CD14-positive monocyte (primary cell): ENCODE measurements at regions not wholly inside any gene's neighbourhood (a gene's known extent, or its start where the extent isn't known, plus 50 kb on each side); places are given as distances from the start of the nearest gene placed in this dataset.
"Not testable (repeated sequence)": the region's sequence is repeated elsewhere in the genome, so short reads cannot be mapped to it uniquely, and the experiment has no call there.

Experiments
- DNase-seq, 3 donors: peaks; one replicate each; pipeline ENCODE4 v3.0.0-alpha.2; 2011 to 2022
- H2AFZ ChIP-seq: 2 replicates; pipeline ENCODE4 v1.6.0; 2012; ENCODE audit warnings: mild to moderate bottlenecking, low read depth, low read length, inconsistent platforms; ENCODE audit not compliant: insufficient read depth, poor library complexity, severe bottlenecking
- H3K27ac ChIP-seq, 2 donors: 1 replicate in 1 of 2; 2 replicates in 1 of 2; pipeline ENCODE4 v1.5.1; 2012 to 2013; ENCODE audit warnings: low read length in 2 of 2, control low read depth in 1 of 2, inconsistent platforms in 1 of 2, low read depth in 1 of 2, mild to moderate bottlenecking in 1 of 2
- H3K27me3 ChIP-seq, 2 donors: one replicate each; pipeline versions ENCODE4 v1.6.0 to v1.6.1; 2011 to 2013; ENCODE audit warnings: low read length in 2 of 2; ENCODE audit not compliant: control insufficient read depth in 2 of 2, insufficient read depth in 2 of 2
- H3K36me3 ChIP-seq, 2 donors: replicated peaks in 1 of 2; 1 replicate in 1 of 2; 2 replicates in 1 of 2; pipeline versions ENCODE4 v1.5.1 to v1.6.1; 2012 to 2013; ENCODE audit warnings: low read length in 2 of 2, control low read depth in 1 of 2, inconsistent platforms in 1 of 2, mild to moderate bottlenecking in 1 of 2; ENCODE audit not compliant: insufficient read depth in 2 of 2, control insufficient read depth in 1 of 2
- H3K4me1 ChIP-seq, 2 donors: 1 replicate in 1 of 2; 2 replicates in 1 of 2; pipeline versions ENCODE4 v1.5.1 to v1.6.1; 2012 to 2013; ENCODE audit warnings: low read length in 2 of 2, control low read depth in 1 of 2, inconsistent platforms in 1 of 2, mild to moderate bottlenecking in 1 of 2, moderate library complexity in 1 of 2; ENCODE audit not compliant: insufficient read depth in 2 of 2, control insufficient read depth in 1 of 2
- H3K4me2 ChIP-seq: replicated peaks from 2 replicates; pipeline ENCODE3; 2012; ENCODE audit warnings: low read length, moderate library complexity, mild to moderate bottlenecking; ENCODE audit not compliant: poor library complexity, severe bottlenecking; ENCODE audit errors: extremely low read depth
- H3K4me3 ChIP-seq, 3 experiments: fragments of 200-600 bp in 1 of 3; sonication (generic) in 1 of 3; replicated peaks in 1 of 3; 1 replicate in 2 of 3; 2 replicates in 1 of 3; pipeline ENCODE4 v1.5.1; 2011 to 2013; ENCODE audit warnings: low read length in 3 of 3, mild to moderate bottlenecking in 3 of 3, control low read depth in 2 of 3, low read depth in 2 of 3, inconsistent platforms in 1 of 3, moderate library complexity in 1 of 3
- H3K79me2 ChIP-seq: 2 replicates; pipeline ENCODE4 v1.6.0; 2012; ENCODE audit warnings: mild to moderate bottlenecking, control low read depth, inconsistent platforms, low read length, moderate library complexity; ENCODE audit not compliant: insufficient read depth
- H3K9ac ChIP-seq: 2 replicates; pipeline ENCODE4 v1.6.0; 2017; ENCODE audit warnings: low read length, mild to moderate bottlenecking; ENCODE audit not compliant: insufficient read depth, poor library complexity, severe bottlenecking
- H3K9me3 ChIP-seq, 2 donors: replicated peaks in 1 of 2; 1 replicate in 1 of 2; 2 replicates in 1 of 2; pipeline versions ENCODE4 v1.5.1 to v1.6.1; 2012 to 2013; ENCODE audit warnings: low read length in 2 of 2, control low read depth in 1 of 2; ENCODE audit not compliant: control insufficient read depth in 1 of 2, insufficient read depth in 1 of 2
- H4K20me1 ChIP-seq: 2 replicates; pipeline ENCODE4 v1.6.0; 2012; ENCODE audit warnings: mild to moderate bottlenecking, low read length, control low read depth, moderate library complexity; ENCODE audit not compliant: insufficient read depth
- H3K27ac Mint-ChIP-seq, 7 donors: one replicate each; pipeline ENCODE4 v1.8.0; 2020; ENCODE audit warnings: mild to moderate bottlenecking in 7 of 7, mixed read lengths in 7 of 7, moderate library complexity in 6 of 7, inconsistent platforms in 2 of 7
- H3K27me3 Mint-ChIP-seq, 3 donors: one replicate each; pipeline ENCODE4 v1.8.0; 2021 to 2022; ENCODE audit warnings: low read depth in 3 of 3, mild to moderate bottlenecking in 3 of 3, mixed read lengths in 3 of 3, moderate library complexity in 3 of 3, inconsistent platforms in 1 of 3
- H3K36me3 Mint-ChIP-seq, 2 donors: one replicate each; pipeline ENCODE4 v1.8.0; 2020; ENCODE audit warnings: mixed read lengths in 2 of 2, inconsistent platforms in 1 of 2, mild to moderate bottlenecking in 1 of 2
- H3K4me1 Mint-ChIP-seq: one replicate; pipeline ENCODE4 v1.8.0; 2020; ENCODE audit warnings: mild to moderate bottlenecking, mixed read lengths
- H3K4me3 Mint-ChIP-seq, 2 donors: one replicate each; pipeline ENCODE4 v1.8.0; 2020; ENCODE audit warnings: mild to moderate bottlenecking in 2 of 2, mixed read lengths in 2 of 2, moderate library complexity in 1 of 2
- H3K9me3 Mint-ChIP-seq, 7 donors: one replicate each; pipeline ENCODE4 v1.8.0; 2020 to 2022; ENCODE audit warnings: mixed read lengths in 7 of 7, mild to moderate bottlenecking in 6 of 7, moderate library complexity in 6 of 7, inconsistent platforms in 2 of 7
- WGBS: methylation state at CpG from one replicate; pipeline ENCODE4 v1.1.5; 2013; ENCODE audit warnings: missing lambda C conversion rate; ENCODE audit not compliant: insufficient coverage; 5-methylcytosine and 5-hydroxymethylcytosine counted together
- intact Hi-C, 2 donors: fragments of 100-400 bp; cut with micrococcal nuclease; formaldehyde crosslinking; loops; one replicate each; pipeline versions ENCODE4 v1.15.0 to v1.15.1; 2023
- TF ChIP-seq, protein P1 (sequence below): fragments of 200-600 bp; IDR thresholded peaks from one replicate; pipeline ENCODE4 v1.8.0; 2022; ENCODE audit warnings: antibody characterized with exemption, mild to moderate bottlenecking

- TF ChIP-seq, protein P1, sequence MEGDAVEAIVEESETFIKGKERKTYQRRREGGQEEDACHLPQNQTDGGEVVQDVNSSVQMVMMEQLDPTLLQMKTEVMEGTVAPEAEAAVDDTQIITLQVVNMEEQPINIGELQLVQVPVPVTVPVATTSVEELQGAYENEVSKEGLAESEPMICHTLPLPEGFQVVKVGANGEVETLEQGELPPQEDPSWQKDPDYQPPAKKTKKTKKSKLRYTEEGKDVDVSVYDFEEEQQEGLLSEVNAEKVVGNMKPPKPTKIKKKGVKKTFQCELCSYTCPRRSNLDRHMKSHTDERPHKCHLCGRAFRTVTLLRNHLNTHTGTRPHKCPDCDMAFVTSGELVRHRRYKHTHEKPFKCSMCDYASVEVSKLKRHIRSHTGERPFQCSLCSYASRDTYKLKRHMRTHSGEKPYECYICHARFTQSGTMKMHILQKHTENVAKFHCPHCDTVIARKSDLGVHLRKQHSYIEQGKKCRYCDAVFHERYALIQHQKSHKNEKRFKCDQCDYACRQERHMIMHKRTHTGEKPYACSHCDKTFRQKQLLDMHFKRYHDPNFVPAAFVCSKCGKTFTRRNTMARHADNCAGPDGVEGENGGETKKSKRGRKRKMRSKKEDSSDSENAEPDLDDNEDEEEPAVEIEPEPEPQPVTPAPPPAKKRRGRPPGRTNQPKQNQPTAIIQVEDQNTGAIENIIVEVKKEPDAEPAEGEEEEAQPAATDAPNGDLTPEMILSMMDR = no peak
- Mint-ChIP-seq H3K27ac (no peak overlapping the region), H3K36me3 (no peaks in the 10 kb centered on the region), H3K27me3 (peaks cover 0 to 3% (median 0%) of the 10 kb centered on the region in 3 donors), H3K4me1 (no peaks in the 10 kb centered on the region), H3K9me3 (peaks cover 0 to 4% (median 2%) of the 10 kb centered on the region in 7 donors), H3K4me3 (no peak overlapping the region)
- no peaks in the 10 kb centered on the region for H3K27me3 ChIP-seq
- H3K9me3 ChIP-seq = no peaks in the 10 kb centered on the region
- H3K27ac ChIP-seq = no peak overlapping the region
- no peak overlapping the region for H3K9ac ChIP-seq
- no peaks in the 10 kb centered on the region for H3K79me2 ChIP-seq
- H3K4me3 ChIP-seq = no peak overlapping the region
- WGBS = 100% methylated on average over 1 of the region's 1 CpG
- no peak overlapping the region for H2AFZ ChIP-seq
- no peaks in the 10 kb centered on the region for H4K20me1 ChIP-seq
- H3K4me2 ChIP-seq = no peak overlapping the region
- intact Hi-C loops = no loop called here
- no peaks in the 10 kb centered on the region for H3K36me3 ChIP-seq
- no peak for DNase-seq
- no peaks in the 10 kb centered on the region for H3K4me1 ChIP-seq
These were observed 80.7 kb upstream of the DIAPH3 start for GRCh38 chr13:60244381-60244780.

- H2AFZ ChIP-seq, H3K9ac ChIP-seq, H3K4me3 Mint-ChIP-seq, H4K20me1 ChIP-seq, DNase-seq, H3K79me2 ChIP-seq, H3K27me3 Mint-ChIP-seq, intact Hi-C loops, H3K9me3 ChIP-seq, H3K36me3 Mint-ChIP-seq, H3K36me3 ChIP-seq, H3K4me1 ChIP-seq, H3K4me1 Mint-ChIP-seq, H3K4me2 ChIP-seq, H3K27ac Mint-ChIP-seq, H3K27ac ChIP-seq, H3K27me3 ChIP-seq, H3K4me3 ChIP-seq: not testable (repeated sequence)
- 95% methylated on average over 4 of the region's 10 CpGs for WGBS
- peaks cover 8 to 26% (median 16%) of the 10 kb centered on the region in 7 donors for H3K9me3 Mint-ChIP-seq
These were observed 87.7 kb upstream of the DIAPH3 start for GRCh38 chr13:60251419-60251818.
